ENCODE measurements at regions not wholly inside any gene's neighbourhood (a gene's known extent, or its start where the extent isn't known, plus 50 kb on each side); places are given as distances from the start of the nearest gene placed in this dataset.

GRCh38 chr22:35138521-35138920 is 72.6 kb downstream of the ISX start:
- DNase-seq = no peak
- H3K27ac ChIP-seq = no peak overlapping the region
- H3K9me3 ChIP-seq = peaks cover 0 to 7% (median 0%) of the 10 kb centered on the region in 4 donors
- TF ChIP-seq POLR2A (IDR thresholded peaks at IDR 0.05) = no peak
- no peak for TF ChIP-seq CTCF (IDR thresholded peaks at IDR 0.05)
- TF ChIP-seq POLR2AphosphoS5 (IDR thresholded peaks at IDR 0.05) = no peak
- no peak for TF ChIP-seq EP300 (IDR thresholded peaks at IDR 0.05)
- no peak overlapping the region for H3K4me3 ChIP-seq
- 78 to 92% (median 85%) methylated on average over 5 of the region's 5 CpGs for WGBS, 5 donors
- no peaks in the 10 kb centered on the region for H3K4me1 ChIP-seq
- intact Hi-C loops (cut with DNase I; ENCODE audit: low total_unique reads) = no loop called here
- peaks cover 0 to 21% (median 9%) of the 10 kb centered on the region in 3 donors for H3K27me3 ChIP-seq
- H3K36me3 ChIP-seq = no peaks in the 10 kb centered on the region

- H3K27ac ChIP-seq = no peak overlapping the region
- peaks cover 0 to 7% (median 0%) of the 10 kb centered on the region in 4 donors for H3K9me3 ChIP-seq
- intact Hi-C loops (cut with DNase I; ENCODE audit: low total_unique reads) = no loop called here
- no peaks in the 10 kb centered on the region for H3K36me3 ChIP-seq
- TF ChIP-seq POLR2A (IDR thresholded peaks at IDR 0.05) (no peak), POLR2AphosphoS5 (IDR thresholded peaks at IDR 0.05) (no peak), CTCF (IDR thresholded peaks at IDR 0.05) (no peak), EP300 (IDR thresholded peaks at IDR 0.05) (no peak)
- 36 to 52% (median 49%) methylated on average over 11 to 12 of the region's 12 CpGs for WGBS, 5 donors
- H3K4me1 ChIP-seq = no peaks in the 10 kb centered on the region
- DNase-seq = no peak
- H3K4me3 ChIP-seq = no peak overlapping the region
- no peaks in the 10 kb centered on the region for H3K27me3 ChIP-seq
Observed at GRCh38 chr22:35140879-35141745, 75.2 kb downstream of the ISX start.

GRCh38 chr22:35148381-35148780 is 82.4 kb downstream of the ISX start:
- Histone ChIP-seq H3K4me1 (peaks cover 0 to 5% (median 0%) of the 10 kb centered on the region in 4 donors), H3K9me3 (peaks cover 0 to 1% (median 0%) of the 10 kb centered on the region in 4 donors), H3K4me3 (no peak overlapping the region), H3K36me3 (no peaks in the 10 kb centered on the region), H3K27ac (no peak overlapping the region), H3K27me3 (peaks cover 0 to 31% (median 7%) of the 10 kb centered on the region in 3 donors)
- TF ChIP-seq EP300 (IDR thresholded peaks at IDR 0.05) = no peak
- no peak for TF ChIP-seq POLR2A (IDR thresholded peaks at IDR 0.05)
- intact Hi-C loops (cut with DNase I; ENCODE audit: low total_unique reads) = no loop called here
- WGBS, 5 donors = 58 to 91% (median 89%) methylated on average over 2 of the region's 2 CpGs
- no peak for DNase-seq

- TF ChIP-seq POLR2AphosphoS5 (IDR thresholded peaks at IDR 0.05) = no peak
- TF ChIP-seq CTCF (IDR thresholded peaks at IDR 0.05) = no peak
- no peak for TF ChIP-seq POLR2A (IDR thresholded peaks at IDR 0.05)
- no peak for TF ChIP-seq EP300 (IDR thresholded peaks at IDR 0.05)
- Histone ChIP-seq H3K4me3 (no peak overlapping the region), H3K4me1 (peaks cover 0 to 5% (median 0%) of the 10 kb centered on the region in 4 donors), H3K27me3 (peaks cover 0 to 37% (median 7%) of the 10 kb centered on the region in 3 donors), H3K36me3 (no peaks in the 10 kb centered on the region), H3K27ac (no peak overlapping the region), H3K9me3 (no peaks in the 10 kb centered on the region)
- peak in 1 of 2 donors; percentile 28 for DNase-seq
- intact Hi-C loops (cut with DNase I; ENCODE audit: low total_unique reads) = no loop called here
- 57 to 68% (median 67%) methylated on average over 9 to 10 of the region's 10 CpGs for WGBS, 5 donors
Observed at GRCh38 chr22:35148866-35149548, 83.0 kb downstream of the ISX start.

Measured in stomach (tissue), 8 donors.